HG02798 (cell line): ENCODE measurements at regions not wholly inside any gene's neighbourhood (a gene's known extent, or its start where the extent isn't known, plus 50 kb on each side); places are given as distances from the start of the nearest gene placed in this dataset.
A peak's percentile ranks its signal among the peaks of the same experiment; 100 is the strongest.

Source experiments
- ATAC-seq: cut with Tn5 transposase; IDR thresholded peaks from one replicate; pipeline ENCODE4 v1.9.1; 2021; ENCODE audit warnings: mild to moderate bottlenecking; ENCODE audit not compliant: unreplicated experiment, poor library complexity

DNA sequence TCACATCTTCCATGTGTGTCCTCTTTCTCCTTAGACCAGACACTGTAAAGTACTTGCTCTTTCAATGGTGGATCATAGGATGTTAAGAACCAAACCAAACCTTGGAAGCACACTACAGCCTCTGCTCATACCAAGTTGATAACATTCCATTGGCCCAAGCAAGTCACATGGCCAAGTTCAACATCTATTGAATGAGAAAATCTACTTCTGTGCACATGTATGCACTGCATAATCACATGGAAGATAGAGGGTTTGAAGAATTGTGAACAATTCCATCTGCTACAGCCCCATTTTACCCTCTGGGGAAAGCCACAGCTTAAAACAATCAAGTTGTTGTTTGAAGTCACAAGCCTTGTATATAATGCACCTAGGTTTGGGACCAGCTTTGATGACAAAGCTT, 68.2 kb downstream of the MFAP3 start:
- no peak for ATAC-seq

DNA sequence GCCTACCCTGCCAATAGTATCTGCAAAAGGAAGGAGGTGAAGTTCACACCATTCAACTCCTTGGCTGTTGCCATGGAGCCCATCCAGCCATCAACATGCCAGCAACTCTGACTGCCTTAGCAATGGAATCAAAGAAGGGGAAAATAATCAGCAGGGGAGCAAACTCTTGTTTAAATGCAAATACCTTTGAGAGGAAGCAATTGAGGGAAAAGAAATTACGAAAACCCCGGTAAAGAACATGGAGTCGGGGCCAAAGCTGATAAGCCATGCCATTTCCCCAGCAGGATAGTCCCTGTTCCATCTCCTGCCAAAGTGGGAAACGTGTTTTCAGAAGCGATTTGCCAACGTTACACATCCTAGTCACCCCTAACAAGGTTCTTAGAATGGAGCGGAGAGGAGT, 69.0 kb downstream of the MFAP3 start:
- no peak for ATAC-seq

DNA sequence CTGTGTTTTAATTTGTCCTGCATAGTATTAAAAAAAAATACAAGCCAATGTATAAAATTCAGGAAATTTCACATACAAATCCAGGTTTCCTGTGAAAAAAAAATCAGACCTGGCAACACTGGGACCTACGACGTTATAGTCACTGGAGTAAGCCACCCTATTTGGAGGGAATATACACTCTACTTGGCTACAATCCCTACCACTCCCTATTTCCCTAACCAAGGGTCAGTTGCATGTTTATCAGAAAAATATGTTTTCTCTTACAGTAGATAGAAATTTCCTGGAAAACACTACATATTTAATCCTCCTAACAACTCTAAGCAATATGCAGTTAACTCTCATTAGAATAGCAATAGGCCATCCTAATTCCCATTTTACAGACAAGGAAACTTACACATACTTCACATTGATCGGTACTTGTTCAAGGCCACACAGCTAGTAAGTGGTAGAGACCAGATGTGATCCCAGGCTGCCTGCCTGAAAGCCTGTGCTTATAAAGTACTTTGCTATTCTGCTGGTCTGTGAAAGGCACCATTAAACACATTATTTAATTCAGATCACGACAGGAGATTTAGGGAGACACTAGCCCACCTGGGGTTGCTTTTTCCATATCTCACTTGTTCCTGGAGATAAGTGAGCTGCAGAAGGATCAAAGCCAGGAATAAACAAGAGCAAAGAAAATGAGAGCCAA, 70.8 kb downstream of the MFAP3 start:
- ATAC-seq, result no peak

DNA sequence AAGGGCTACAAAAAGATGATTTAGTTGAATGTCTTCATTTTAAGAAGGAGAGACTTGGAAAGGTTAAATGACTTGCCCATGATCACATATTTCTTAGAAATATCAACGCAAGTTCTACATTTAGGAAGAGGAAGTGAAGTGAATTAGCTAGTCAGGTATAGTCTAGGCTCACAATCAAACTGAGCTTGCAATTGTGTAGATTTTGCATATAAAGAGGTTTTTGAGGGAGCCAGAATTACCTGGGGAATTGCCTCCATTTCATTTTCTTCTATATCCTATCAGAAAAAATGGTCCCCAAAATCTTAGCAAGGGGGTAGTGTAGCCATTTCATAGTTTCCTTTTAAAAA, 71.3 kb downstream of the MFAP3 start:
- ATAC-seq, result no peak

DNA sequence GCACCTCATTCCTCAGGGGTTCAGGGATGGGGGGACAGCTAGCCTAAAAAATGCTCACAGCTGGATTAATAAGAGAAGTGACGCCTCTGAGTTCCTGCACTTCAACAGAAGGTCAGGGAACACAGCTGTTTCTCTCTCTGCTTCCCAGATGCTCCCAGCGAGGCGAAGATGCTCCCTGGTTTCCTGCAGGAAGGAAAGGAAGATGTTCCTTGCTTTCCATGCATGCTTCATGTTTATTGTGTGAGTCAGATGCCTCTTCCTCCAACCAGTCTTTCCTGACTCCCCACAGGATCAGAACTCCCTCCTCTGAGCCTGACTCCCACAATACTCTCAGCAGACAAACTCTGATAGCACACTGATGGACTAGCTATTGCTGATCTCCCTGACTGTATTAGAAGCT, 71.9 kb downstream of the MFAP3 start:
- ATAC-seq, result no peak

DNA sequence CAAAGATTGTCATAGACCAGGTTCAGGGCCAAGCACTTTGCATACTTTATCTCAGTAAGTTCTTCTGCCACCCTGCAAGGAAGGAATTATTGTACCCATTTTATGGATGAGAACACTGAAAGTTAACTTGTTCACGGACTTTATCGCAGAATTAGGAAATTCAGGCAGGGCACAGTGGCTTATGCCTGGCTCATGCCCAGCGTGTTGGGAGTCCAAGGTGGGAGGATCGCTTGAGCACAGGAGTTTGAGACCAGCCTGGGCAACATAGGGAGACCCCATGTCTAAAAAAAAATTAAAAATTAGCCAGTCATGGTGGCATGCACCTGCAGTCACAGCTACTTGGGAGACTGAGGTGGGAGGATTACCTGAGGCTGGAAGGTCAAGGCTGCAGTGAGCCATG, 72.4 kb downstream of the MFAP3 start:
- ATAC-seq, result no peak

DNA sequence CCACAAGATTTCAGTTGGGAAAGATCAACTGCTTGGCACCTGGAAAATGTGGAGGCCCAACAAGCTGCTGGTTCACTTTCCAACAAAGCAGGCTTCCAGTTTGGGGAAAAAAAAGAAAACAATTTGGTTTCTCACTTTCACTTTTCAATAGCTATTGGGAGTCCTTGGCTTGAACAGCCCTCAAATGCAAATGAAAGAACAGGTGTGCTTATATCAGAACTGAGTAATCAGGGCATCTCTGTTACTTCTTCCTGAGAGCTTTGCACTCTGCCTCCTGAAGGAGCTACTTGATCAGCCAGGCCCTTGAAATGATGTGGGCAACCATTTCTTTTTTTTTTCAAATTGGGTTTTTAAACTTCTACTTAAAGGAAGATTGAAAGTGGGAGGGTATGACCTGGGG, 73.5 kb downstream of the MFAP3 start:
- ATAC-seq, result no peak

DNA sequence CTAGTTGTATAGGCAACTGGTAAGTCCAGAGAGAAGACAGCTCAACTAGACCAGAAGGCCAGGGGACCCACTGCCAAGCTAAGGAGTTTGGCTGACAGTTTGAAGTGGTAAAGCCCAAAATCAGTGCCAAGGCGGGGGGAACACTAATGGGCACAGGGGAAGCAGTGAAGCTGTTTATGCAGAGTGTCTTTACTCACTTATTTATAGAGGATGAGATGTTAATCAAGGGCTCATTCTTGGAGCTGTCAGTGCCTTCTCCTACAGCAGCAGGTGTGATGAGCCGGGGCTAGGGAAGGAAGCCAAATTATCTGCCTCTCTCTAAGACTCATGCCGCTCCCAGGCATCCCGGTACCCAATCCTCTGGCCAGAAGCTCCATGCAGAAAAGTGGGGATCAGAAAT, 75.2 kb upstream of the GALNT10 start:
- ATAC-seq, result no peak

DNA sequence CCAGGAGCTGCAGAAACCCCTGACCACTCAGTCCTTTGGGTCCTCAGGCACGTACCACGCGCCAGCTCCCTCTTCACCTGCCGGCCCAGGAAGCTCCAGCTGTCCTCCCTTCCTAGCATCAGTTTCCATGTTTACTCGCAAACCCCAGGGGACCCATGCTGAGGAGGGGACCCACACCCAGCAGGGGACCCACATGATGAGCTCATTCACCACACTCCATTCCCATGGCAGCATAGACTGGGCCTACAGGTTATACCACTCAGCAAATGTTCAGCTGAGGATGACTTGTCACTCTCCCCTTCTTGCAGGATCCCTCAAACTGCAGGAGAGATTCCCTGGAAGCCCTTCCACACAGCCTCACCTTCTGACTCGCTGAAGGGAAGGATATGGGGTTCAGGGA, 73.5 kb upstream of the GALNT10 start:
- no peak for ATAC-seq

DNA sequence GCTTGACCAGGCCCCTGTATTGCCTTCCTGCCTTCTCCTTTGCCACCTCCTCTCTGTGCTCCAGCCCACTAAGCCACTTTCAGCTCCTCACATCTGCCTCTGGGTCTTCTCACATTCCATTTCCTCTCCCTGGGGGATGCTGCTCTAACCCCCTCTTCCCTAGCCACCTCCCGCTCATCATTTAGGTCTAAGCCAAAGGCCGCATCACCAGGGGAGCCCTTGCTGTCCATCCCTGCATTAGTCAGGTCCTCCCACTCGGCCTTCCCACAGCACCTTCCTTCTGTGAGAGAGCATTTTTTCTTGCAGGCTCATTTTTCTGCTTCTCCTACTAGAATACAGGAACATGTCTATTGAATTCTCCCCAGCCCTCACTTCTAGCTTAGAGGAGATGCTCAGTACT, 72.6 kb upstream of the GALNT10 start:
- no peak for ATAC-seq

DNA sequence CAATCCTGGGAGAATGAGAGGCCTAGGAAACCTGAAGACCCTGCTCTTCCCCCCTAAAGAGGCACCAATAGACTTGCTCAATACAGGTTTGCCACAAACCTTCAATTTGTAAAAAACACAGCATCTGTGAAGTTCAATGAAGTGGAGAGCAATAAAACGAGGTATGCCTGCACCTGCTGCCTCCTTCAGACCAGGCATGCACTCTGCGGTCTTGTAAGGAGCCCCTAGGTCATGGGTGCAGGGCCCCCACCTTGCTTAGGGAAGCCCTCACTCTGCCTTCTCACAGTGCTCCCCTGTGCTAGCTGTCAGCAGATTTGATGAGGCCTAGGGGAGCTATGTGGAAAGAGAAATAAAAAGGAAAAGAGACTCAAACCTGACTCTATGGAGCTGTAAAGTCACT, 72.1 kb upstream of the GALNT10 start:
- ATAC-seq, result peak; percentile 8

DNA sequence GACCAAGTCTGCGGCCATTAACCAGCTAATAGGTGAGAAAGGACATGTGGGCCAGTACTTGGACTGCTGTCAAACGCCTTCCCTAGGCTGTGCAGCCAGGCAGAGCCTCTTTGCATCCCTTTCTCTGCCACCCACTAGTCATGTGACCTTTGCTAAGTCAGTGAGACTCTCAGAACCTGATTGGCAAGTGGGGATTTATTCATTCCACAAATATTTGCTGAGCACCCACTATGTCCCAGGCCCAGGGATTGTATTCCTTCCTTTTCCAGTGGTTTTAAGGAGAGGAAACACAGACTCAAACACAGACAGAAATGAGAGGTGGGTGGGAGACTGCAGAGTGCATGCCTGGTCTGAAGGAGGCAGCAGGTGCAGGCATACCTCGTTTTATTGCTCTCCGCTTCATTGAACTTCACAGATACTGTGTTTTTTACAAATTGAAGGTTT, 71.6 kb upstream of the GALNT10 start:
- ATAC-seq, result peak; percentile 57

DNA sequence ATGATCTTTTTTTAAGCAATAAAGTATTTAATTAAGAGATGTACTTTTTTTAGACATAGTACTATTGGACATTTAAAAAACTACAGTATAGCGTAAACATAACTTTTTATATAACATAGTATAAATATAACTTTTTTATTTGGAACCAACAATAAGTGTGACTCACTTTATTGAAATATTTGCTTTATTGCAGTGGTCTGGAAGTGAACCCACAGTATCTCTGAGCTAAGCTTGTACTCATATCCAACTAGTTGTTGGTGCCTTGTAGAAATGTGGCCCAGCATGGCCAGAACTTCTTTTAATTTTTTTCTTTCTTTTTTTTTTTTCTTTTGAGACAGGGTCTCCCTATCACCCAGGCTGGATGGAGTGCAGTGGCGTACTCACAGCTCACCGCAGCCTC, 61.5 kb upstream of the GALNT10 start:
- no peak for ATAC-seq

DNA sequence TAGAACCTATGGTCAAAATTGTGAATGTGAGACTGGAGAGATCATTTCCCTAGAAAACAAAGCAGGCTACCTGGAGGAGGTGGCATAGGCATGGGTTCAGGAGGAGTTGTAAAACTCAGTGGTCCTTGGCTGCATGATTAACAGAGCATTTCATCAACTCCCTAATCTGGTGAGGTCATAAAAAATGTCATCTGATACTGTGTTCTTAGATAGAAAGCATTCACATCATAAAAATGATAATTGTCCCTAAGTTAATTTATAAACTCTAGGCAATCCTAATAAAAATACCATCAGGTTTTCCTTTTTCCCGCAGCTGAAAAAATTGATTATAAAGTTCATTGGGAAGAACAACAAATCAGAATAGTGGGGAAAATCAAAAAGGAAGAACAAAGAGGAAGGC, 60.6 kb upstream of the GALNT10 start:
- no peak for ATAC-seq

DNA sequence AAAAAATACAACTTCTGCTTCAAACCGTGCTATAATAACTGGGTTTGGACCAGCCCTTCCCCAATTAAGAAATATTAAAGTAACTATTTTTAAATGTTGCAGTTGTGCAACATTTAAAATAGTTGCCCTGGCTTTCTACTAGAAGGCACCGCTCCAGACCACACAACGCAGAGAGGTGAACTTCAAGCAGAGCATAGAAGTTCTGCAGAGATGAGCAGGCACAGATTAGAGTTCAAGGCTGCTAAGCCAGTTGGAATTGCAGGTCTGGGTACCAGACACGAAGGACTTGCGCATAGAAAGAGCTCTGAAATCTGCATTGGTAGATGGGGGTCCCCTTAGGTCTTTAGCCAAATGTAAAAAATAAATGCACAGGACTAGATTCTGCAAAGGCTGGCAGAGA, 58.7 kb upstream of the GALNT10 start:
- no peak for ATAC-seq

DNA sequence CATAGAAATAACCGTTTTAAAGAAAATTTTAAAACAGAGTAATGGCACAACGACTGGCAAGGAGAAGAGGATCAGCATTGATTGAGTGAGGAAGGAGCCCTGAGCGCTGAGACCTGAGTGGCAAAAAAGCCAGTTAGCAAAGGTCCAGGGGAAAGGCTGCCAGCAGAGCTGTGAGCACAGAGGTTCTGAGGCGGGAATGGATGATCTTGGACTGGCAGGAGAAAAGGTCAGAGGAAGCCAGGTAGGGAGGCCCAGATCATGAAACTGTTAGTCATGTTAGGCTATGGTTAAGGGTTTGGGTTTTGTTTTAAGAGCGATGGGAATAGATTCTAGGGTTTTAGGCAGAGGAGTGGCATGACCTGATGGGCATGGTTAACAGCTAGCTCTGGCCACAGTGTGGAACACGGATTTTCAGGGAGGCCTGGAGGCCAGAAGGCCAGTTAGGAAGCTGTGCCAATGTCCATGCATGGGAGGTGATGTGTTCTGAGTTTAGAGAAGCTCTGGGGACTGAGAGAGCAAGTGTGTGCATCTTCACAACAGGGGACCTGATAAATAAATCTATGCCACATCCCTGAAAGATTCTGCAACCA, 57.7 kb upstream of the GALNT10 start:
- ATAC-seq, result no peak

DNA sequence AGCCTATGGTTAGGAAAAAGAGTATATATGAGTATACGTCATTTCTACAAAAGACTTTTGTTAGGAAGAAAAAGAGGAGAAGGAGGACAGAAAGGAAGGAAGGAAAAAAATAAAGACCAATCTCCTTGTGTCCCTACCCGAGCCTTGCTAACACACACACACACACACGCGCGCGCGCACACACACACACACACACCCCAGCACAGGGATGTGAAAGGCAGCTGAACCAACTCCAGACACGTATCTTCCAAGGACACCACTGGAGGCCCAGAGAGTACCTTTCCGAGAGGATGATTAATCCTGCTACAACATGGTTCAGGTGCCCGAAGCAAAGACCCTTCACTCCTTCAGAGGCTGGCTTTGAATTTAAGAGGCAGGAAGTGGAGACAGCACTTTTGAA, 56.9 kb upstream of the GALNT10 start:
- ATAC-seq, result no peak

DNA sequence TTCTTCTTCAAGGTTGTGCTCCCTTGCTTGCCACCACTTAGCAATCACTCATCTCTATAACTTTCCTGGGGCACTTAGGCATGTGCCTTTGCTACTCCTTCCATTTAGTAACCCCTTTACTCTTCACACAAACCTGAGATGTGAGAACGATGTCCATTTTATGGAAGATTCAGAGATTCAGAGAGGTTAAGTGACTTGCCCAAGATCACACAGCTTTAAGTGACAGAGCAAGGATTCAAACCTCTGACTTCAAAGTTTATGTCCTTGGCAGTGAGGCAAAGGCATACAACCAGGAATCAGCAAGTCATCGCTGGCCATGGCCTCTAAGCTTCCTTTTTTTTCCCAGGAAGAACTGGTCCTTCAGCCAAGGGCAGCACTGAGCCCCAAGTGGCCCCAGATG, 56.0 kb upstream of the GALNT10 start:
- ATAC-seq, result no peak

DNA sequence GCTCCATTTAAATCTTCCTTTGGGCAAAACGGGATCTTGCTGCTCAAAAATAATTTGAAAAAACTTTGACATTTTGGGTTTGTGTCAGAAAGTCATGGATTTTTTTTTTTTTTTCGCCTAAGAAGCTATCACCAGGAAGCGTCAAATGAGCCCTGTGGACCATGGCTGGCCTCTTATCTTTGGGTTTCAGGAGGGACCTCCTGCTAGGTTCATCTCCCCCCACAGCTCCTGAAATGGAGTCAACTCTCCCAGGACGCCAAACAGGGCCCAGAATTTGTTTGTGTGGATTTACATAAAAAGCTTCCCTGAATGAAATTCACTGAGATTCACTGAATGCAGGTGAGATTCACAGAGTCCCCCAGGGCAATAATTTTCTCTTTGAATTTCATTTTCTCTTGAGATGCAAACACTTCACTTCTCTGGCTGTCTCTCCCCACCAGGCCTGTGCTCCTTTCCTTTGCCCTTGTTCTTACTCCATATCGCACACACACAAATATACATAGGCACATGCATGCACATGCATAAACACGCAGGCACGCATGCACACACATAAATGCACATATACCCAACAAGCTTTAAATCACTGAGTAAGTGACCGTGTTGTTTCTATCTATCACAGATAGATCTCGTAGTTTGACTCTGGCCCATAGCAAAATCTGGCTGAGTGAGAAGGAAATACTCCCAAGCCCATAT, 55.3 kb upstream of the GALNT10 start:
- no peak for ATAC-seq

DNA sequence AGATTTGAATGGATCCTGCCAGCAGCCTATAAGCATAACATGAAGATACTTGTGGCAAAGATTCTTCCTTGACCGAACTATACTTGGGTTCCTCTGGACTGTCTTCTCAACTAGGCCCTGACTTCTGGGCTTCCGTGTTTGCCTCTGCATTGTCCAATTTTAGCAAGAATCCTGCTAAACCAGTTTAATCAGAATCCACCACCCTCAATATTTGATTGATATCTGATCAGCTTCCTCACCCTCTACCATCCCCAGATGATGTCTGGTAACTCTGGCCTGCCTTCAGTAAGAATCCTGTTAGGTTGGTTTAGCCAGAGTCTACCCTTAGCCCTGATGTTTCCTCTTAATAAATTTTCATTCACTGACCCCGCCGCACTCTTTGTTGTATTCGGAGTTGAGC, 54.4 kb upstream of the GALNT10 start:
- ATAC-seq, result no peak

DNA sequence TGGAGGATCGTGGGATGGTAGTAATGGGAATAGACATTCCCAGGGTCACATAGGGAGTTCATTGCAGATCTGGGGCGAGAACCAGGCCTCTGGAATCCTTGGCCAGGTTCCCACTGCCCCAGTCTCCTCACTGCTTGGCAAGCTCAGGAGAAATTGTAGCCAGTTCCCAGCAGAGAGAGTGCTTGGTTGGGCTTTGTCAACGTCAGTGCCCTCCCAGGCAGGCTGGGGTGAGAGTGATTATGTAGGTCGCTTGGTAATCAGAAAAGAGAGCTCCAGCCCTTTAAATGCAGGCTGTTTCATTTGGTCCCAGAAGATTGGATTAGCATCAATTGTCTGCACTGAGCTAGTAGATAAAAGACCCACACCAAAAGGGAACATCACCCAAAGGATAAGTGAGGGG, 51.8 kb upstream of the GALNT10 start:
- ATAC-seq, result no peak

DNA sequence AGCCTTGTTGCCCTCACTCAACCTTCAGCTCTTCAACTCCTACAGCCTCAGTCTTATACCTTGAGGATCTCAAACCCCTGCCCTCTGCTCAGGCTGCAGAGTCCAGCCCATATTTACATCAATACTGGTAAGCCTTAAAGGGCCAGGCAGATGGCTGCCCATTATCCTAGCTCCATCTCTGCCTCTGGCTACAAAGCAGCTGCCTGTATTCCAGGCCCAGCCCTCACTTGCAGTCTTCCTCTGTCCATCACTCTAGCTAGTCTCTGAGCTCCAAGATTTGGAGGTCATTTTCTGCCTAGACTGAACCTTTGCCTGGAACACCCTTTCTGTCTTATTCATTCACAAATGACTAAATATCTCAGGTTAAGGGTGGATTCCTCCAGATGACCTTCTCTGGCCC, 50.2 kb upstream of the GALNT10 start:
- no peak for ATAC-seq
